ENCODE measurements at regions not wholly inside any gene's neighbourhood (a gene's known extent, or its start where the extent isn't known, plus 50 kb on each side); places are given as distances from the start of the nearest gene placed in this dataset.

GRCh38 chr4:31715302-31715701 is 995.1 kb downstream of the PCDH7 start (continued):
- TF ChIP-seq JUN (IDR thresholded peaks at IDR 0.05; ENCODE audit: low read depth, low read length) (no peak), SAP30 (IDR thresholded peaks at IDR 0.05; ENCODE audit: insufficient read depth, insufficient replicate concordance, low read length) (no peak), SIRT6 (IDR thresholded peaks at IDR 0.05; ENCODE audit: low read length) (no peak), SP4 (IDR thresholded peaks at IDR 0.05; ENCODE audit: low read length) (no peak), USF2 (IDR thresholded peaks at IDR 0.05; ENCODE audit: low read length) (no peak), CTBP2 (IDR thresholded peaks at IDR 0.05; ENCODE audit: borderline replicate concordance, insufficient read depth, insufficient read length, low read length) (no peak), CBX8 (IDR thresholded peaks at IDR 0.05; ENCODE audit: borderline replicate concordance, low read depth, low read length) (no peak), HDAC2 (IDR thresholded peaks at IDR 0.05; ENCODE audit: borderline replicate concordance in 1 of 2, low read depth in 2 of 2, low read length in 2 of 2) (no peak)
